IMR-90 (cell line): ENCODE measurements at regions not wholly inside any gene's neighbourhood (a gene's known extent, or its start where the extent isn't known, plus 50 kb on each side); places are given as distances from the start of the nearest gene placed in this dataset.

Experiments used
- ATAC-seq: fragments of 200-7000 bp; cut with Tn5 transposase; 2 replicates; pipeline ENCODE4 v1.9.1; 2020; ENCODE audit warnings: low read depth, mild to moderate bottlenecking, moderate library complexity
- BruUV-seq: library from RNA; stranded (reverse); fragments of 400-500 nt; replicated peaks from 2 replicates; lab custom pipeline; 2021; lab: Mats Ljungman, UMichigan
- CTCF ChIA-PET: fragments of 300-600 bp; formaldehyde crosslinking; extraction: SDS; loops from one replicate; lab custom pipeline; 2021; ENCODE audit warnings: antibody characterized with exemption; lab: Yijun Ruan, JAX
- POLR2A ChIA-PET: fragments of 300-600 bp; sonication (Branson Sonifier 250); formaldehyde crosslinking; loops from one replicate; lab custom pipeline; 2022; ENCODE audit warnings: antibody characterized with exemption; ENCODE audit not compliant: unreplicated experiment; lab: Charles Lee
- DNase-seq: peaks from one replicate; pipeline ENCODE4 v3.0.0; 2013
- H2AFZ ChIP-seq: replicated peaks from 2 replicates; pipeline ENCODE3; 2013; ENCODE audit warnings: low read length, mild to moderate bottlenecking; ENCODE audit not compliant: poor library complexity
- H2AK5ac ChIP-seq: 2 replicates; pipeline ENCODE4 v1.6.1; 2013; ENCODE audit warnings: low read depth, low read length, inconsistent platforms
- H2AK9ac ChIP-seq: replicated peaks from 2 replicates; pipeline ENCODE3; 2013; ENCODE audit warnings: mild to moderate bottlenecking, low read depth, low read length, moderate library complexity; ENCODE audit not compliant: poor library complexity
- H2BK120ac ChIP-seq: 2 replicates; pipeline ENCODE4 v1.6.1; 2013; ENCODE audit warnings: low read depth, low read length, inconsistent platforms
- H2BK15ac ChIP-seq: 3 replicates; pipeline ENCODE4 v1.6.1; 2013; ENCODE audit warnings: low read depth, low read length, inconsistent platforms
- H2BK20ac ChIP-seq: 2 replicates; pipeline ENCODE4 v1.6.1; 2013; ENCODE audit warnings: low read depth, mild to moderate bottlenecking, inconsistent platforms, low read length, moderate library complexity
- H2BK5ac ChIP-seq: 2 replicates; pipeline ENCODE4 v1.6.1; 2013; ENCODE audit warnings: mild to moderate bottlenecking, low read depth, low read length, inconsistent platforms; ENCODE audit not compliant: poor library complexity, severe bottlenecking
- H3K14ac ChIP-seq: replicated peaks from 2 replicates; pipeline ENCODE4 v1.6.1; 2013; ENCODE audit warnings: low read depth, low read length, inconsistent platforms
- H3K18ac ChIP-seq: 2 replicates; pipeline ENCODE4 v1.6.1; 2013; ENCODE audit warnings: low read depth, low read length, control low read depth
- H3K23ac ChIP-seq: 2 replicates; pipeline ENCODE4 v1.6.1; 2013; ENCODE audit warnings: low read depth, low read length, inconsistent platforms
- H3K27ac ChIP-seq: 2 replicates; pipeline ENCODE4 v1.5.1; 2013; ENCODE audit warnings: mild to moderate bottlenecking, control low read depth, low read length; ENCODE audit not compliant: insufficient read depth
- H3K27me3 ChIP-seq: 2 replicates; pipeline ENCODE4 v1.6.1; 2013; ENCODE audit warnings: low read length; ENCODE audit not compliant: control insufficient read depth, insufficient read depth
- H3K36me3 ChIP-seq: 2 replicates; pipeline ENCODE4 v1.6.1; 2013; ENCODE audit warnings: low read length, mixed read lengths; ENCODE audit not compliant: control insufficient read depth, insufficient read depth
- H3K4ac ChIP-seq: 2 replicates; pipeline ENCODE4 v1.6.1; 2013; ENCODE audit warnings: low read depth, low read length, inconsistent platforms
- H3K4me1 ChIP-seq: 2 replicates; pipeline ENCODE4 v1.6.1; 2013; ENCODE audit warnings: low read length, mixed read lengths; ENCODE audit not compliant: control insufficient read depth, insufficient read depth
- H3K4me2 ChIP-seq: 2 replicates; pipeline ENCODE4 v1.6.1; 2013; ENCODE audit warnings: low read depth, mild to moderate bottlenecking, control low read depth, low read length, moderate library complexity
- H3K4me3 ChIP-seq: 2 replicates; pipeline ENCODE4 v1.5.1; 2013; ENCODE audit warnings: low read depth, mild to moderate bottlenecking, control low read depth, low read length, moderate library complexity; ENCODE audit not compliant: insufficient read depth
- H3K56ac ChIP-seq: 2 replicates; pipeline ENCODE4 v1.6.1; 2013; ENCODE audit warnings: low read length, inconsistent platforms; ENCODE audit not compliant: insufficient read depth; ENCODE audit errors: extremely low read depth
- H3K79me1 ChIP-seq, 2 experiments: 2 replicates each; pipeline ENCODE4 v1.6.1; 2013; ENCODE audit warnings: low read length in 2 of 2, inconsistent platforms in 1 of 2, low read depth in 1 of 2
- H3K9ac ChIP-seq: 2 replicates; pipeline ENCODE4 v1.6.1; 2013; ENCODE audit warnings: low read depth, low read length, control low read depth
- H3K9me1 ChIP-seq: 2 replicates; pipeline ENCODE4 v1.6.1; 2013; ENCODE audit warnings: low read length, inconsistent platforms; ENCODE audit not compliant: insufficient read depth
- H3K9me3 ChIP-seq: 2 replicates; pipeline ENCODE4 v1.6.1; 2013; ENCODE audit warnings: low read length; ENCODE audit not compliant: control insufficient read depth, insufficient read depth
- H4K20me1 ChIP-seq: 2 replicates; pipeline ENCODE4 v1.6.1; 2013; ENCODE audit warnings: low read length, inconsistent platforms; ENCODE audit not compliant: insufficient read depth
- H4K5ac ChIP-seq: 2 replicates; pipeline ENCODE4 v1.6.1; 2013; ENCODE audit warnings: mild to moderate bottlenecking, low read depth, low read length, control low read depth
- H4K8ac ChIP-seq, 2 experiments: 2 replicates each; pipeline ENCODE4 v1.6.1; 2013; ENCODE audit warnings: low read depth in 2 of 2, low read length in 2 of 2, control low read depth in 1 of 2, inconsistent platforms in 1 of 2
- H4K91ac ChIP-seq: 2 replicates; pipeline ENCODE4 v1.6.1; 2013; ENCODE audit warnings: low read depth, low read length, inconsistent platforms; ENCODE audit not compliant: insufficient read depth
- CEBPB ChIP-seq: IDR thresholded peaks from 2 replicates; pipeline ENCODE4 v1.6.1; 2012; ENCODE audit warnings: low read depth, low read length, improper control_type of control experiment
- CHD1 ChIP-seq: IDR thresholded peaks from 2 replicates; pipeline ENCODE4 v1.6.1; 2012; ENCODE audit warnings: low read depth, low read length, improper control_type of control experiment
- CTCF ChIP-seq: conservative IDR thresholded peaks from 2 replicates; pipeline ENCODE4 v1.5.1; 2012; ENCODE audit warnings: mild to moderate bottlenecking, low read depth, low read length, improper control_type of control experiment
- FOS ChIP-seq: fragments of 150-350 bp; IDR thresholded peaks from 2 replicates; pipeline ENCODE4 v1.6.1; 2016; ENCODE audit warnings: low read depth, low read length
- MAFK ChIP-seq: IDR thresholded peaks from 2 replicates; pipeline ENCODE4 v1.6.1; 2012; ENCODE audit warnings: low read depth, low read length, improper control_type of control experiment
- MAZ ChIP-seq: IDR thresholded peaks from 2 replicates; pipeline ENCODE4 v1.6.1; 2012; ENCODE audit warnings: low read depth, mild to moderate bottlenecking, low read length, improper control_type of control experiment, moderate library complexity, borderline replicate concordance
- MXI1 ChIP-seq: IDR thresholded peaks from 2 replicates; pipeline ENCODE4 v1.6.1; 2012; ENCODE audit warnings: low read depth, mild to moderate bottlenecking, low read length, moderate library complexity, borderline replicate concordance
- NFE2L2 ChIP-seq: fragments of 150-350 bp; IDR thresholded peaks from 2 replicates; pipeline ENCODE4 v1.6.1; 2016; ENCODE audit warnings: low read depth, mild to moderate bottlenecking, low read length
- POLR2A ChIP-seq: IDR thresholded peaks from 2 replicates; pipeline ENCODE4 v1.6.1; 2012; ENCODE audit warnings: mild to moderate bottlenecking, low read depth, low read length
- RAD21 ChIP-seq: IDR thresholded peaks from 2 replicates; pipeline ENCODE4 v1.6.1; 2012; ENCODE audit warnings: low read length, improper control_type of control experiment
- RCOR1 ChIP-seq: IDR thresholded peaks from 2 replicates; pipeline ENCODE4 v1.6.1; 2012; ENCODE audit warnings: mild to moderate bottlenecking, low read length, improper control_type of control experiment; ENCODE audit not compliant: insufficient replicate concordance
- RFX5 ChIP-seq: IDR thresholded peaks from 2 replicates; pipeline ENCODE4 v1.8.0; 2012; ENCODE audit warnings: low read depth, mild to moderate bottlenecking, low read length, moderate library complexity
- SMC3 ChIP-seq: fragments of 150-350 bp; IDR thresholded peaks from 2 replicates; pipeline ENCODE4 v1.6.1; 2016; ENCODE audit warnings: low read depth, mild to moderate bottlenecking, antibody characterized with exemption, low read length, moderate library complexity
- WGBS, 2 experiments: methylation state at CpG; one replicate each; pipeline versions ENCODE4 v1.1.5 to v1.1.7; 2013; ENCODE audit warnings: missing lambda C conversion rate in 2 of 2; ENCODE audit not compliant: insufficient read length in 1 of 2; ENCODE audit errors: extremely low coverage in 2 of 2; 5-methylcytosine and 5-hydroxymethylcytosine counted together
- dilution Hi-C: fragments of 300-500 bp; cut with HindIII; formaldehyde crosslinking; loops from one replicate; pipeline ENCODE4 v1.14.3; 2018; ENCODE audit warnings: low sequenced_read_pairs; ENCODE audit not compliant: unreplicated experiment
- in situ Hi-C: fragments of 300-500 bp; cut with MboI; formaldehyde crosslinking; loops from 3 replicates; pipeline ENCODE4 v1.14.3; 2019; ENCODE audit warnings: low sequenced_read_pairs, inconsistent platforms, mixed read lengths
- intact Hi-C: fragments of 100-400 bp; cut with micrococcal nuclease; formaldehyde crosslinking; loops from 2 replicates; pipeline ENCODE4 v1.10.0; 2022
- TF ChIP-seq, protein P1 (sequence below): fragments of 150-350 bp; IDR thresholded peaks from 2 replicates; pipeline ENCODE4 v1.6.1; 2017; ENCODE audit warnings: mild to moderate bottlenecking, antibody characterized with exemption, low read length, low read depth
- TF ChIP-seq, protein P2 (sequence below): fragments of 150-350 bp; IDR thresholded peaks from 2 replicates; pipeline ENCODE4 v1.6.1; 2016; ENCODE audit warnings: low read depth, mild to moderate bottlenecking, low read length, moderate library complexity, borderline replicate concordance

- intact Hi-C loops = no loop called here
- H3K27ac ChIP-seq = no peak overlapping the region
- H2BK15ac ChIP-seq = no peak overlapping the region
- peaks cover 22% of the 10 kb centered on the region for H3K9me1 ChIP-seq
- H3K36me3 ChIP-seq = no peaks in the 10 kb centered on the region; the same call in 1 of the 2 replicates
- no peaks in the 10 kb centered on the region for H3K9me3 ChIP-seq
- CTCF ChIA-PET = interaction anchor here (0.6 to 1.0 kb wide), 3 partner anchors 10 to 382 kb away, joined by 3 to 4 read pairs (median 3); a partner anchor contains a TSS
- H3K4ac ChIP-seq = no peak overlapping the region
- WGBS, 2 experiments = 73% methylated on average over 2 of the region's 4 CpGs; no CpG with 5 or more reads in 1 of the 2 experiments
- no peak overlapping the region for H3K4me2 ChIP-seq
- BruUV-seq = no TSS peak
- no peak overlapping the region for H2BK120ac ChIP-seq
- no peak overlapping the region for H2BK5ac ChIP-seq
- no peak overlapping the region for H3K14ac ChIP-seq
- no peak overlapping the region for H4K91ac ChIP-seq
- no peak for DNase-seq
- H4K5ac ChIP-seq = no peak overlapping the region
- H3K23ac ChIP-seq = no peak overlapping the region
- H3K27me3 ChIP-seq = no peaks in the 10 kb centered on the region
- in situ Hi-C loops = no loop called here
- H3K79me1 ChIP-seq = no peaks in the 10 kb centered on the region; a peak in 1 of 4 replicates
- H2AFZ ChIP-seq = no peak overlapping the region
- no peak overlapping the region for H3K4me3 ChIP-seq
- no peak overlapping the region for H2AK9ac ChIP-seq
- no peak for TF ChIP-seq CHD1
- TF ChIP-seq POLR2A = no peak
- no peak for TF ChIP-seq CTCF
- TF ChIP-seq, protein P1, sequence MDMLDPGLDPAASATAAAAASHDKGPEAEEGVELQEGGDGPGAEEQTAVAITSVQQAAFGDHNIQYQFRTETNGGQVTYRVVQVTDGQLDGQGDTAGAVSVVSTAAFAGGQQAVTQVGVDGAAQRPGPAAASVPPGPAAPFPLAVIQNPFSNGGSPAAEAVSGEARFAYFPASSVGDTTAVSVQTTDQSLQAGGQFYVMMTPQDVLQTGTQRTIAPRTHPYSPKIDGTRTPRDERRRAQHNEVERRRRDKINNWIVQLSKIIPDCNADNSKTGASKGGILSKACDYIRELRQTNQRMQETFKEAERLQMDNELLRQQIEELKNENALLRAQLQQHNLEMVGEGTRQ = no peak
- TF ChIP-seq MXI1 = no peak
- no peak for TF ChIP-seq FOS
- TF ChIP-seq RCOR1 = no peak
- TF ChIP-seq NFE2L2 = no peak
- TF ChIP-seq SMC3 = no peak
- no peak for TF ChIP-seq MAZ
- no peak for TF ChIP-seq RAD21
- TF ChIP-seq MAFK = no peak
- TF ChIP-seq, protein P2, sequence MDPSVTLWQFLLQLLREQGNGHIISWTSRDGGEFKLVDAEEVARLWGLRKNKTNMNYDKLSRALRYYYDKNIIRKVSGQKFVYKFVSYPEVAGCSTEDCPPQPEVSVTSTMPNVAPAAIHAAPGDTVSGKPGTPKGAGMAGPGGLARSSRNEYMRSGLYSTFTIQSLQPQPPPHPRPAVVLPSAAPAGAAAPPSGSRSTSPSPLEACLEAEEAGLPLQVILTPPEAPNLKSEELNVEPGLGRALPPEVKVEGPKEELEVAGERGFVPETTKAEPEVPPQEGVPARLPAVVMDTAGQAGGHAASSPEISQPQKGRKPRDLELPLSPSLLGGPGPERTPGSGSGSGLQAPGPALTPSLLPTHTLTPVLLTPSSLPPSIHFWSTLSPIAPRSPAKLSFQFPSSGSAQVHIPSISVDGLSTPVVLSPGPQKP = no peak
- TF ChIP-seq CEBPB = no peak
- TF ChIP-seq RFX5 = no peak
- no peak for ATAC-seq
- H3K56ac ChIP-seq = no peak overlapping the region
- H2AK5ac ChIP-seq = no peak overlapping the region
- H2BK20ac ChIP-seq = no peak overlapping the region
- H4K8ac ChIP-seq = no peak overlapping the region
- no peaks in the 10 kb centered on the region for H4K20me1 ChIP-seq
- peaks cover 14% of the 10 kb centered on the region for H3K4me1 ChIP-seq
- dilution Hi-C loops = no loop called here
- H3K18ac ChIP-seq = no peak overlapping the region
- no peak overlapping the region for H3K9ac ChIP-seq
- POLR2A ChIA-PET = no interaction called here
These were observed 171.2 kb downstream of the HAUS1 start for GRCh38 chr18:46275370-46275769.
